Keratinocyte (primary cell): ENCODE measurements at regions not wholly inside any gene's neighbourhood (a gene's known extent, or its start where the extent isn't known, plus 50 kb on each side); places are given as distances from the start of the nearest gene placed in this dataset.

Experiments
- DNase-seq: peaks from one replicate; pipeline ENCODE4 v3.0.0-alpha.2; 2011; ENCODE audit warnings: low read depth, missing footprints, low spot score
- FAIRE-seq: peaks from 2 replicates; lab custom pipeline; 2011; peaks lifted over from hg19 to GRCh38; lab: Jason Lieb, UNC
- H2AFZ ChIP-seq: 2 replicates; pipeline ENCODE4 v1.6.0; 2012; ENCODE audit warnings: low read length, control low read depth, inconsistent platforms; ENCODE audit not compliant: control insufficient read depth
- H3K27ac ChIP-seq: 2 replicates; pipeline ENCODE4 v1.5.1; 2011; ENCODE audit warnings: low read length; ENCODE audit not compliant: control insufficient read depth, insufficient read depth
- H3K27me3 ChIP-seq: 3 replicates; pipeline ENCODE4 v1.6.0; 2011; ENCODE audit warnings: low read length; ENCODE audit not compliant: control insufficient read depth, insufficient read depth; ENCODE audit errors: extremely low read depth
- H3K36me3 ChIP-seq, 2 experiments: 2 replicates in 1 of 2; 3 replicates in 1 of 2; pipeline ENCODE4 v1.5.1; 2011; ENCODE audit warnings: low read length in 2 of 2, mild to moderate bottlenecking in 1 of 2; ENCODE audit not compliant: control insufficient read depth in 2 of 2, insufficient read depth in 2 of 2; ENCODE audit errors: extremely low read depth in 1 of 2
- H3K4me1 ChIP-seq: 3 replicates; pipeline ENCODE4 v1.5.1; 2011; ENCODE audit warnings: low read length; ENCODE audit not compliant: control insufficient read depth, insufficient read depth; ENCODE audit errors: extremely low read depth
- H3K4me2 ChIP-seq: 3 replicates; pipeline ENCODE4 v1.6.0; 2011; ENCODE audit warnings: low read depth, low read length; ENCODE audit not compliant: control insufficient read depth, insufficient read depth; ENCODE audit errors: extremely low read depth
- H3K4me3 ChIP-seq, 3 experiments: fragments of 200-600 bp in 1 of 3; sonication (generic) in 1 of 3; 2 replicates in 2 of 3; 3 replicates in 1 of 3; pipeline ENCODE4 v1.5.1; 2011 to 2016; ENCODE audit warnings: low read length in 3 of 3, mild to moderate bottlenecking in 3 of 3, control low read depth in 2 of 3, inconsistent platforms in 1 of 3, low read depth in 1 of 3, mixed read lengths in 1 of 3, mixed run types in 1 of 3, moderate library complexity in 1 of 3; ENCODE audit not compliant: control insufficient read depth in 2 of 3, insufficient read depth in 2 of 3; ENCODE audit errors: extremely low read depth in 1 of 3
- H3K79me2 ChIP-seq: 2 replicates; pipeline ENCODE4 v1.6.0; 2012; ENCODE audit warnings: low read length; ENCODE audit not compliant: control insufficient read depth, insufficient read depth
- H3K9ac ChIP-seq: 3 replicates; pipeline ENCODE4 v1.6.0; 2011; ENCODE audit warnings: low read length; ENCODE audit not compliant: control insufficient read depth, insufficient read depth; ENCODE audit errors: extremely low read depth
- H3K9me1 ChIP-seq: 3 replicates; pipeline ENCODE4 v1.6.0; 2011; ENCODE audit warnings: low read length; ENCODE audit not compliant: control insufficient read depth, insufficient read depth; ENCODE audit errors: extremely low read depth
- H3K9me3 ChIP-seq: 2 replicates; pipeline ENCODE4 v1.5.1; 2012; ENCODE audit warnings: low read depth, low read length; ENCODE audit not compliant: control insufficient read depth
- H4K20me1 ChIP-seq: 3 replicates; pipeline ENCODE4 v1.6.0; 2011; ENCODE audit warnings: low read length; ENCODE audit not compliant: control insufficient read depth, insufficient read depth; ENCODE audit errors: extremely low read depth
- EZH2 ChIP-seq: IDR thresholded peaks from one replicate; pipeline ENCODE4 v1.6.1; 2012; ENCODE audit warnings: inconsistent platforms, mild to moderate bottlenecking, low read length, moderate library complexity
- dilution Hi-C: fragments of 300-500 bp; cut with MboI; formaldehyde crosslinking; loops from one replicate; pipeline ENCODE4 v1.7.0; 2020; ENCODE audit warnings: low sequenced_read_pairs; ENCODE audit not compliant: extremely low pct_ligation_motif_present
- TF ChIP-seq, protein P1 (sequence below), 3 experiments: IDR thresholded peaks in 1 of 3; conservative IDR thresholded peaks in 1 of 3; optimal IDR thresholded peaks in 1 of 3; 2 replicates in 2 of 3; 3 replicates in 1 of 3; pipeline versions ENCODE3 to v1.5.1; 2011; ENCODE audit warnings: low read length in 3 of 3, mild to moderate bottlenecking in 3 of 3, moderate library complexity in 2 of 3, control low read depth in 1 of 3, inconsistent platforms in 1 of 3; ENCODE audit not compliant: insufficient read depth in 2 of 3; ENCODE audit errors: extremely low read depth in 1 of 3

DNA sequence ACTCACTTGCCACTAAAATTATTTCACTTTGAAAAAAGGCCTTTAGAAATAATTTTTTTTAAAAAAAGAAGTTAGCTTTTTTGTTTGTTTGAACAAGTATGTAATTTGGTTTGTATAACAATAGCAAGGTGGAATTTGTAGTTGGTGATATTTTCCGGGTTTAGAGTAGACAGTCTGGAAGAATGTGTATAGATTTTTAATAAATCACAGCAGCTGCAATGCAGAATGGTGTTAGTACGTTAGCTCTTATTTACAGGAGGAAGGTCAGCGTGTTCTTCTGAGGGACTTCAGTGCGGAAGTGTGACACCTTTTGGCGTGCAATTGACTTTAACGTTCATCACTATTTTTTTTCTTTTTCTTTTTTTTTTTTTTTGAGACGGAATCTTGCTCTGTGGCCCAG, 115.4 kb downstream of the PLEKHG1 start:
- FAIRE-seq (no peak), DNase-seq (no peak)
- H3K79me2 ChIP-seq, result no peaks in the 10 kb centered on the region
- dilution Hi-C loops, result no loop called here
- no peak overlapping the region for H3K4me3 ChIP-seq
- no peaks in the 10 kb centered on the region for H4K20me1 ChIP-seq
- no peaks in the 10 kb centered on the region for H3K36me3 ChIP-seq
- H3K9ac ChIP-seq, result no peak overlapping the region
- H3K9me3 ChIP-seq, result no peaks in the 10 kb centered on the region
- peaks cover 8% of the 10 kb centered on the region for H3K4me1 ChIP-seq
- H3K27me3 ChIP-seq, result no peaks in the 10 kb centered on the region
- TF ChIP-seq EZH2, result no peak
- TF ChIP-seq, protein P1, sequence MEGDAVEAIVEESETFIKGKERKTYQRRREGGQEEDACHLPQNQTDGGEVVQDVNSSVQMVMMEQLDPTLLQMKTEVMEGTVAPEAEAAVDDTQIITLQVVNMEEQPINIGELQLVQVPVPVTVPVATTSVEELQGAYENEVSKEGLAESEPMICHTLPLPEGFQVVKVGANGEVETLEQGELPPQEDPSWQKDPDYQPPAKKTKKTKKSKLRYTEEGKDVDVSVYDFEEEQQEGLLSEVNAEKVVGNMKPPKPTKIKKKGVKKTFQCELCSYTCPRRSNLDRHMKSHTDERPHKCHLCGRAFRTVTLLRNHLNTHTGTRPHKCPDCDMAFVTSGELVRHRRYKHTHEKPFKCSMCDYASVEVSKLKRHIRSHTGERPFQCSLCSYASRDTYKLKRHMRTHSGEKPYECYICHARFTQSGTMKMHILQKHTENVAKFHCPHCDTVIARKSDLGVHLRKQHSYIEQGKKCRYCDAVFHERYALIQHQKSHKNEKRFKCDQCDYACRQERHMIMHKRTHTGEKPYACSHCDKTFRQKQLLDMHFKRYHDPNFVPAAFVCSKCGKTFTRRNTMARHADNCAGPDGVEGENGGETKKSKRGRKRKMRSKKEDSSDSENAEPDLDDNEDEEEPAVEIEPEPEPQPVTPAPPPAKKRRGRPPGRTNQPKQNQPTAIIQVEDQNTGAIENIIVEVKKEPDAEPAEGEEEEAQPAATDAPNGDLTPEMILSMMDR (optimal IDR thresholded peaks at IDR 0.05 in 1 of 3, IDR thresholded peaks at IDR 0.05 in 1 of 3, conservative IDR thresholded peaks at IDR 0.05 in 1 of 3; ENCODE audit: extremely low read depth in 1 of 3, insufficient read depth in 2 of 3, low read length in 3 of 3), result no peak
- peaks cover 3% of the 10 kb centered on the region for H3K9me1 ChIP-seq
- H3K4me2 ChIP-seq, result no peak overlapping the region
- H3K27ac ChIP-seq, result no peak overlapping the region
- H2AFZ ChIP-seq, result no peak overlapping the region

DNA sequence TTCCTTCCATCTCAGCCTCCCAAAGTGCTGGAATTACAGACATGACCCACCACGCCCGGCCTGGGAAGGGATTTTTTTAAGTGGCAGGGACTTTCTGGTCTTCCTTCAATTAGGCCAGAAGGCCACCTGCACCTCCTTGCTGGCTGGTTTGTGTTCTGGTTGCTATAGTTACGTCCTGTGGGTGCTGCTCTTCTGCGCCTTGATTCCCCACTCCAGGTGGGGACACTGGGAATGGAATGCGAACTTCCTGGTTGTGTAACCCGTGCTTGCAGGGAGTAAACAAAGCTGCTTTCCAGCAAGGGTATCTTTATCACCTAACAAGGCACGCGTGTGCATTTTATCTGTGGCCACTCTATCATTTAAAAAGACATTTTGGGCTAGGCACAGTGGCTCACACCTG, 117.7 kb downstream of the PLEKHG1 start:
- Histone ChIP-seq H3K4me2 (no peak overlapping the region), H3K27me3 (no peaks in the 10 kb centered on the region), H3K79me2 (no peaks in the 10 kb centered on the region), H4K20me1 (no peaks in the 10 kb centered on the region), H3K36me3 (no peaks in the 10 kb centered on the region), H3K9me1 (no peaks in the 10 kb centered on the region), H2AFZ (no peak overlapping the region), H3K4me1 (peaks cover 13% of the 10 kb centered on the region), H3K27ac (no peak overlapping the region), H3K9me3 (no peaks in the 10 kb centered on the region), H3K9ac (no peak overlapping the region), H3K4me3 (no peak overlapping the region)
- TF ChIP-seq EZH2, result no peak
- TF ChIP-seq, protein P1 (optimal IDR thresholded peaks at IDR 0.05 in 1 of 3, IDR thresholded peaks at IDR 0.05 in 1 of 3, conservative IDR thresholded peaks at IDR 0.05 in 1 of 3; ENCODE audit: extremely low read depth in 1 of 3, insufficient read depth in 2 of 3, low read length in 3 of 3), result no peak
- dilution Hi-C loops, result no loop called here
- FAIRE-seq (no peak), DNase-seq (no peak)
